CD4-positive, alpha-beta T cell treated with Interleukin-12 subunit alpha and Interleukin-12 subunit beta, for 1 hour (primary cell): ENCODE measurements at regions not wholly inside any gene's neighbourhood (a gene's known extent, or its start where the extent isn't known, plus 50 kb on each side); places are given as distances from the start of the nearest gene placed in this dataset.
"Not testable (repeated sequence)": the region's sequence is repeated elsewhere in the genome, so short reads cannot be mapped to it uniquely, and the experiment has no call there.

Experiments used
- DNase-seq: peaks from one replicate; pipeline ENCODE4 v3.0.0-alpha.2; 2020

- DNase-seq, result not testable (repeated sequence)
Measured at GRCh38 chr1:95297906-95298305, 63.9 kb downstream of the RWDD3 start.

GRCh38 chr1:95301091-95301490, 67.1 kb downstream of the RWDD3 start:
- DNase-seq, result no peak

GRCh38 chr1:95301614-95302013, 67.6 kb downstream of the RWDD3 start:
- DNase-seq, result no peak

GRCh38 chr1:95304803-95305202, 70.8 kb downstream of the RWDD3 start:
- DNase-seq, result no peak

- no peak for DNase-seq
Measured at GRCh38 chr1:95308276-95309030, 74.4 kb downstream of the RWDD3 start.

GRCh38 chr1:95309031-95309471, 75.0 kb downstream of the RWDD3 start:
- DNase-seq, result no peak

GRCh38 chr1:95311014-95311413, 77.0 kb downstream of the RWDD3 start:
- no peak for DNase-seq

- no peak for DNase-seq
Measured at GRCh38 chr1:95311762-95312161, 77.8 kb downstream of the RWDD3 start.

GRCh38 chr1:95312181-95312580, 78.2 kb downstream of the RWDD3 start:
- DNase-seq, result no peak

- DNase-seq, result no peak
Measured at GRCh38 chr1:95313527-95313926, 79.5 kb downstream of the RWDD3 start.

GRCh38 chr1:95321531-95321930, 87.5 kb downstream of the RWDD3 start:
- no peak for DNase-seq

GRCh38 chr1:95323123-95323522, 89.1 kb downstream of the RWDD3 start:
- no peak for DNase-seq

GRCh38 chr1:95325349-95325748, 91.3 kb downstream of the RWDD3 start:
- no peak for DNase-seq

- no peak for DNase-seq
Measured at GRCh38 chr1:95326023-95326422, 92.0 kb downstream of the RWDD3 start.

- DNase-seq, result no peak
Measured at GRCh38 chr1:95332754-95333153, 98.7 kb downstream of the RWDD3 start.

GRCh38 chr1:95339377-95339776, 105.4 kb downstream of the RWDD3 start:
- DNase-seq, result no peak

GRCh38 chr1:95340061-95340460, 106.1 kb downstream of the RWDD3 start:
- DNase-seq, result no peak

- no peak for DNase-seq
Measured at GRCh38 chr1:95352767-95353166, 118.8 kb downstream of the RWDD3 start.

- no peak for DNase-seq
Measured at GRCh38 chr1:95353194-95353593, 119.2 kb downstream of the RWDD3 start.

GRCh38 chr1:95364546-95364945, 130.5 kb downstream of the RWDD3 start:
- DNase-seq, result no peak

GRCh38 chr1:95366498-95366897, 132.5 kb downstream of the RWDD3 start:
- DNase-seq, result no peak

- no peak for DNase-seq
Measured at GRCh38 chr1:95368178-95368577, 134.2 kb downstream of the RWDD3 start.

- DNase-seq, result no peak
Measured at GRCh38 chr1:95369985-95370690, 136.1 kb downstream of the RWDD3 start.
